A549 (cell line): ENCODE measurements at regions not wholly inside any gene's neighbourhood (a gene's known extent, or its start where the extent isn't known, plus 50 kb on each side); places are given as distances from the start of the nearest gene placed in this dataset.

ENCODE experiments used
- CTCF ChIP-seq: fragments of >200 bp; sonication (Bioruptor Twin); formaldehyde crosslinking; IDR thresholded peaks from 3 replicates; pipeline ENCODE4 v1.5.1; 2016
- E2F6 ChIP-seq: IDR thresholded peaks from 2 replicates; pipeline ENCODE4 v1.6.1; 2012; ENCODE audit warnings: low read depth, borderline replicate concordance
- GATA3 ChIP-seq: IDR thresholded peaks from 2 replicates; pipeline ENCODE4 v1.6.1; 2012; ENCODE audit warnings: borderline replicate concordance
- MYC ChIP-seq: IDR thresholded peaks from 2 replicates; pipeline ENCODE4 v1.6.1; 2012; ENCODE audit warnings: mild to moderate bottlenecking, inconsistent platforms, low read length, improper control_type of control experiment, borderline replicate concordance
- NFE2L2 ChIP-seq: fragments of 150-350 bp; conservative IDR thresholded peaks from 2 replicates; pipeline ENCODE4 v1.6.1; 2014; ENCODE audit warnings: low read length
- PBX3 ChIP-seq: IDR thresholded peaks from 2 replicates; pipeline ENCODE4 v1.6.1; 2012
- PHF8 ChIP-seq: fragments of 200-600 bp; sonication (generic); IDR thresholded peaks from 2 replicates; pipeline ENCODE4 v1.6.1; 2016; ENCODE audit warnings: low read depth, mild to moderate bottlenecking, antibody characterized with exemption, moderate library complexity, borderline replicate concordance
- POLR2A ChIP-seq: IDR thresholded peaks from 2 replicates; pipeline ENCODE4 v1.6.1; 2012; ENCODE audit warnings: mild to moderate bottlenecking, low read length
- RAD21 ChIP-seq, 2 experiments: fragments of >200 bp in 1 of 2; sonication (Bioruptor Twin) in 1 of 2; formaldehyde crosslinking in 1 of 2; IDR thresholded peaks in 1 of 2; conservative IDR thresholded peaks in 1 of 2; 2 replicates in 1 of 2; 3 replicates in 1 of 2; pipeline ENCODE4 v1.6.1; 2012 to 2018; ENCODE audit warnings: inconsistent platforms in 1 of 2
- REST ChIP-seq: fragments of 200-600 bp; sonication (generic); IDR thresholded peaks from 2 replicates; pipeline ENCODE4 v1.6.1; 2016; ENCODE audit warnings: antibody characterized with exemption, mild to moderate bottlenecking, moderate library complexity
- SREBF2 ChIP-seq: fragments of 450-650 bp; IDR thresholded peaks from 2 replicates; pipeline ENCODE4 v1.6.1; 2014; ENCODE audit warnings: mild to moderate bottlenecking, moderate library complexity
- ZFP36 ChIP-seq: fragments of 450-650 bp; IDR thresholded peaks from 2 replicates; pipeline ENCODE4 v1.6.1; 2014; ENCODE audit warnings: borderline replicate concordance; ENCODE audit not compliant: partially characterized antibody

- TF ChIP-seq NFE2L2 (no peak), PHF8 (no peak), CTCF (no peak), MYC (no peak), SREBF2 (no peak), GATA3 (no peak), E2F6 (no peak), POLR2A (no peak), PBX3 (no peak), REST (no peak), RAD21 (conservative IDR thresholded peaks at IDR 0.05 in 1 of 2, IDR thresholded peaks at IDR 0.05 in 1 of 2) (no peak), ZFP36 (no peak)
Observed at GRCh38 chr21:16530656-16531055, 800.9 kb downstream of the USP25 start.
